HFFc6 (cell line): ENCODE measurements at regions not wholly inside any gene's neighbourhood (a gene's known extent, or its start where the extent isn't known, plus 50 kb on each side); places are given as distances from the start of the nearest gene placed in this dataset.

Source experiments
- DNase-seq: peaks from one replicate; pipeline ENCODE4 v3.0.0-alpha.2; 2018
- H3K27ac Mint-ChIP-seq: 2 replicates; pipeline ENCODE4 v1.8.0; 2020; ENCODE audit warnings: mild to moderate bottlenecking, mixed read lengths
- H3K27me3 Mint-ChIP-seq: 2 replicates; pipeline ENCODE4 v1.8.0; 2021; ENCODE audit warnings: mild to moderate bottlenecking, moderate library complexity, mixed read lengths; ENCODE audit not compliant: insufficient read depth
- H3K36me3 Mint-ChIP-seq: 2 replicates; pipeline ENCODE4 v1.8.0; 2021; ENCODE audit warnings: low read depth, mixed read lengths
- H3K4me1 Mint-ChIP-seq: 2 replicates; pipeline ENCODE4 v1.8.0; 2020; ENCODE audit warnings: low read depth, mixed read lengths
- H3K4me3 Mint-ChIP-seq: 2 replicates; pipeline ENCODE4 v1.8.0; 2020; ENCODE audit warnings: mild to moderate bottlenecking, moderate library complexity, mixed read lengths
- H3K9me3 Mint-ChIP-seq: 2 replicates; pipeline ENCODE4 v1.8.0; 2020; ENCODE audit warnings: mild to moderate bottlenecking, mixed read lengths
- TF ChIP-seq, protein P1 (sequence below): fragments of 200-600 bp; sonication (generic); IDR thresholded peaks from 2 replicates; pipeline ENCODE4 v1.5.0; 2021; ENCODE audit warnings: antibody characterized with exemption, mild to moderate bottlenecking

DNA sequence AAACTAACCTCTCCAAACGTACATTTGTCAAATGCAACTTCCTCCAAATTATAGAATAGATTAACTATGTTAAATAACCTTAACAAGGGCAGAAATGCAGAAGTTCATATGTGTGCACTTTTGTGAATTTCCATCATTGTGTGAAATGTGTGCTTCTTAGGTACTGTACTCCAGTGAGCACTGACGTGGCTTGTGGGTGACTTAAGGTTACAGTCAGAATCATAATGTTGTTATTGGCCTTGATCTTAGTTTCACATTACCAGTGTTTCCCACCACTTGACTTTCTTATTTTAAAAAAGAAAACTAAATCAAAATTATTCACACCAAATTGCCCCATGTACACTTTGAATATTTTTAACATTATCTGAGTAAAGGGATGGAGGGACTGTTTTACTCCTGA, 155.1 kb upstream of the FZD8 start:
- TF ChIP-seq, protein P1, sequence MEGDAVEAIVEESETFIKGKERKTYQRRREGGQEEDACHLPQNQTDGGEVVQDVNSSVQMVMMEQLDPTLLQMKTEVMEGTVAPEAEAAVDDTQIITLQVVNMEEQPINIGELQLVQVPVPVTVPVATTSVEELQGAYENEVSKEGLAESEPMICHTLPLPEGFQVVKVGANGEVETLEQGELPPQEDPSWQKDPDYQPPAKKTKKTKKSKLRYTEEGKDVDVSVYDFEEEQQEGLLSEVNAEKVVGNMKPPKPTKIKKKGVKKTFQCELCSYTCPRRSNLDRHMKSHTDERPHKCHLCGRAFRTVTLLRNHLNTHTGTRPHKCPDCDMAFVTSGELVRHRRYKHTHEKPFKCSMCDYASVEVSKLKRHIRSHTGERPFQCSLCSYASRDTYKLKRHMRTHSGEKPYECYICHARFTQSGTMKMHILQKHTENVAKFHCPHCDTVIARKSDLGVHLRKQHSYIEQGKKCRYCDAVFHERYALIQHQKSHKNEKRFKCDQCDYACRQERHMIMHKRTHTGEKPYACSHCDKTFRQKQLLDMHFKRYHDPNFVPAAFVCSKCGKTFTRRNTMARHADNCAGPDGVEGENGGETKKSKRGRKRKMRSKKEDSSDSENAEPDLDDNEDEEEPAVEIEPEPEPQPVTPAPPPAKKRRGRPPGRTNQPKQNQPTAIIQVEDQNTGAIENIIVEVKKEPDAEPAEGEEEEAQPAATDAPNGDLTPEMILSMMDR: no peak
- H3K27ac Mint-ChIP-seq: no peak overlapping the region
- peaks cover 6% of the 10 kb centered on the region; the same call in 1 of the 2 replicates for H3K27me3 Mint-ChIP-seq
- H3K36me3 Mint-ChIP-seq: no peaks in the 10 kb centered on the region
- no peak for DNase-seq
- peaks cover 11% of the 10 kb centered on the region for H3K4me1 Mint-ChIP-seq
- H3K9me3 Mint-ChIP-seq: no peaks in the 10 kb centered on the region
- no peak overlapping the region for H3K4me3 Mint-ChIP-seq

DNA sequence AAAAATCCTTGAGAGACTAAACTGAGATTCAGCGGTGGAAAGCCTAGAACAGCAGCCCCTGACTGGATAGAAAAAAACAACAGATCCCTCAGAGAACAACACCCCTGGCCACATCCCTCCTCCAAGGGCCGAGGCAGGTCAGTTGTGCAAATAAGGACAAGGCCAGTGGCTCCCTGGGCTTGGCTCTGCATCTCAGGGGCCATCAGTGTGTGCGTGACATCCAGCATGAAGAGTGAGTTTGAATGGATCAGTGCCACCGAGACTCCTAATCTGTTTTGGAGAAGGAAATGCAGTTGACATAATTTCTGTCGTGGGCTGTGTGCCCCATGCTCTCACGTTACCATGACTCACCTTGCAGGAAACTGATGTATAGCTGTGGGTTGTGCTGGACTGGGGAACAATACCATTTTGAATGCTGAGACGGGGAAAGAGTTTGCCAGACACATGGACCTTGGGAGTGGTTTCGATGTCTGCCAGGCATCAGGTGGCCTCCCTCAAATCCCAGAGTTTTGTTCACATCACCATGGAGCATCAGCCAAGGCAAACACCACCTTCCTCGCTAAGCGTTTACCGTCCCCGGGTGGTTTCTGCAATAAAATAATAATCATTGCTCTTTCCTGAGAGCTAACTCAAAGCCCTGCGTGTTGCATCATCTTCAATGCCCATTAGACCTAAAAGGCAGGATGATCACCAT, 153.2 kb upstream of the FZD8 start:
- H3K27ac Mint-ChIP-seq: no peak overlapping the region
- H3K9me3 Mint-ChIP-seq: no peaks in the 10 kb centered on the region
- H3K4me3 Mint-ChIP-seq: no peak overlapping the region
- TF ChIP-seq, protein P1: no peak
- H3K27me3 Mint-ChIP-seq: peaks cover 8% of the 10 kb centered on the region
- DNase-seq: no peak
- H3K4me1 Mint-ChIP-seq: peaks cover 29% of the 10 kb centered on the region
- no peaks in the 10 kb centered on the region for H3K36me3 Mint-ChIP-seq

DNA sequence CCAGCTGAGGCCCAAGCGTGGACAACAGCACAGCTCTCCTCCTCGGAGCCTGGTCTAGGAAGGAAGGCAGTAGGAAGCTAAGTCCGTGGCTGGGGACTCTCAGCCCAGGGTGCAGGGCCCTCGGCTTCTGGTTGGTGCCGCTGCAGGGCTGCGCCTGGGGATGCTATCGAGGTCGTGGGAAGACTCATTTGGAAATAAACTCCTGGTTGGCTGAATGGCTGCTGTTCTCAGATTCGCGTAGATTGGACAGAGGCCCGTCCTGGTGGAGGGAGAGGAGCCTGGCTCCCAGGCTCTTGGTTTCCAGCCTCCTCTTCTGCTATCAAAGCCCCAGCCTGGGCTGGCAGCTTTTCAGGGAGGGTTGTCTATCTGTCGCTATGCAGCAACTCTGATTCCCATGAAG, 152.6 kb upstream of the FZD8 start:
- H3K27me3 Mint-ChIP-seq: peaks cover 10% of the 10 kb centered on the region
- no peaks in the 10 kb centered on the region for H3K36me3 Mint-ChIP-seq
- H3K4me1 Mint-ChIP-seq: peaks cover 35% of the 10 kb centered on the region
- TF ChIP-seq, protein P1: no peak
- no peak overlapping the region for H3K4me3 Mint-ChIP-seq
- no peaks in the 10 kb centered on the region for H3K9me3 Mint-ChIP-seq
- H3K27ac Mint-ChIP-seq: no peak overlapping the region
- DNase-seq: no peak

- H3K36me3 Mint-ChIP-seq: no peaks in the 10 kb centered on the region
- TF ChIP-seq, protein P1: no peak
- peaks cover 3% of the 10 kb centered on the region for H3K9me3 Mint-ChIP-seq
- no peak overlapping the region for H3K4me3 Mint-ChIP-seq
- peaks cover 40% of the 10 kb centered on the region for H3K4me1 Mint-ChIP-seq
- peaks cover 14% of the 10 kb centered on the region for H3K27me3 Mint-ChIP-seq
- DNase-seq: no peak
- H3K27ac Mint-ChIP-seq: no peak overlapping the region
Measured at GRCh38 chr10:35792291-35792690, 150.2 kb upstream of the FZD8 start.

- H3K4me1 Mint-ChIP-seq: peaks cover 32% of the 10 kb centered on the region
- no peak overlapping the region for H3K27ac Mint-ChIP-seq
- H3K36me3 Mint-ChIP-seq: no peaks in the 10 kb centered on the region; the same call in 1 of the 2 replicates
- peak; percentile 72 for DNase-seq
- peaks cover 12% of the 10 kb centered on the region for H3K27me3 Mint-ChIP-seq
- H3K9me3 Mint-ChIP-seq: peaks cover 18% of the 10 kb centered on the region
- H3K4me3 Mint-ChIP-seq: peak overlapping the region; percentile 3; the same call in 1 of the 2 replicates
- TF ChIP-seq, protein P1: no peak
Measured at GRCh38 chr10:35789996-35790395, 147.9 kb upstream of the FZD8 start.
